Body of pancreas (tissue), 4 donors: ENCODE measurements at regions not wholly inside any gene's neighbourhood (a gene's known extent, or its start where the extent isn't known, plus 50 kb on each side); places are given as distances from the start of the nearest gene placed in this dataset.

ENCODE experiments used
- ATAC-seq: fragments of 150-250 bp; one replicate; pipeline ENCODE4 v1.9.1; 2016
- DNase-seq, 4 donors: peaks; one replicate each; pipeline ENCODE4 v3.0.0-alpha.2; 2019
- H3K27ac ChIP-seq, 4 donors: fragments of 200-600 bp; sonication (generic); 1 replicate in 3 of 4; 2 replicates in 1 of 4; pipeline versions ENCODE4 v1.5.1 to v1.6.1; 2016 to 2019; ENCODE audit warnings: mild to moderate bottlenecking in 1 of 4, mixed read lengths in 1 of 4, moderate library complexity in 1 of 4
- H3K27me3 ChIP-seq, 2 donors: fragments of 200-600 bp; sonication (generic); one replicate each; pipeline ENCODE4 v1.6.0; 2016; ENCODE audit warnings: mild to moderate bottlenecking in 1 of 2
- H3K36me3 ChIP-seq, 2 donors: fragments of 200-600 bp; sonication (generic); replicated peaks in 1 of 2; 2 replicates each; pipeline ENCODE4 v1.5.1; 2016; ENCODE audit warnings: low read depth in 2 of 2; ENCODE audit not compliant: insufficient read depth in 1 of 2
- H3K4me1 ChIP-seq: fragments of 200-600 bp; sonication (generic); one replicate; pipeline ENCODE4 v1.6.0; 2016
- H3K4me3 ChIP-seq, 2 donors: fragments of 200-600 bp; sonication (generic); 1 replicate in 1 of 2; 2 replicates in 1 of 2; pipeline ENCODE4 v1.5.1; 2016 to 2019
- H3K9me3 ChIP-seq, 3 donors: fragments of 200-600 bp; sonication (generic); 1 replicate in 2 of 3; 2 replicates in 1 of 3; pipeline ENCODE4 v1.5.1; 2016
- CTCF ChIP-seq, 7 experiments: fragments of 450-650 bp in 4 of 7; fragments of 200-600 bp in 3 of 7; sonication (generic) in 3 of 7; IDR thresholded peaks; one replicate each; pipeline ENCODE4 v1.5.1; 2016 to 2019; ENCODE audit warnings: antibody characterized with exemption in 7 of 7
- POLR2A ChIP-seq, 3 donors: fragments of 450-650 bp; IDR thresholded peaks; one replicate each; pipeline ENCODE4 v1.6.1; 2016; ENCODE audit warnings: antibody characterized with exemption in 3 of 3, mild to moderate bottlenecking in 2 of 3
- WGBS, 2 donors: methylation state at CpG; one replicate each; pipeline ENCODE4 v1.1.5; 2017; 5-methylcytosine and 5-hydroxymethylcytosine counted together
- intact Hi-C: fragments of 100-400 bp; cut with DNase I; formaldehyde crosslinking; loops from one replicate; pipeline ENCODE4 v1.15.1; 2023

- Histone ChIP-seq H3K27ac (no peak overlapping the region), H3K9me3 (no peaks in the 10 kb centered on the region), H3K27me3 (no peaks in the 10 kb centered on the region), H3K4me3 (no peak overlapping the region), H3K36me3 (no peaks in the 10 kb centered on the region), H3K4me1 (no peaks in the 10 kb centered on the region)
- TF ChIP-seq POLR2A (IDR thresholded peaks at IDR 0.05) = no peak
- no peak for TF ChIP-seq CTCF (IDR thresholded peaks at IDR 0.05)
- DNase-seq = no peak
- intact Hi-C loops = no loop called here
- 75 to 89% methylated on average over 11 of the region's 11 CpGs for WGBS, 2 donors
- ATAC-seq = no peak
Measured at GRCh38 chr16:73405851-73406250, 357.9 kb upstream of the ZFHX3 start.

DNA sequence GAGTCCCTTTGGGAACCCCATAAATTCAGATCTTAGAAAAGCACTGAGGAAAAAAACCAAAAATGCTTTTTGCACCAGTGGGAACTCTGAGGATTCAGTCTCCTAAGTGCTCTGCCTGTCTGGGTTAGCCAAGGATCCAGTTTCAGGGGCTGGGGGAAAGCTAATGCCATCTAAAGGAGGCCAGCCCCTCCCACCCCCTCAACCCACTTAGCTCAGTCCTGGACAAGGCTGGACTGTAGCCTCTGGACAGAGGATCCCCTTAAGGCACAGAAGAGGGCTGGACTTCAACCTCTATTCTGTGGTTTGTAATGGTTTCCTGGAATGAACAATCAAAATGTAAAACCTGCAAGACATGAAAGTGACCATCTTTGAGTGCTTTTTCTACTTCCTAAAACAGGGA lies 356.1 kb upstream of the ZFHX3 start:
- Histone ChIP-seq H3K36me3 (no peaks in the 10 kb centered on the region), H3K27me3 (no peaks in the 10 kb centered on the region), H3K4me3 (no peak overlapping the region), H3K9me3 (no peaks in the 10 kb centered on the region), H3K4me1 (no peaks in the 10 kb centered on the region), H3K27ac (no peak overlapping the region)
- TF ChIP-seq POLR2A (IDR thresholded peaks at IDR 0.05) = no peak
- no peak for TF ChIP-seq CTCF (IDR thresholded peaks at IDR 0.05)
- ATAC-seq (no peak), DNase-seq (no peak)
- intact Hi-C loops = no loop called here

GRCh38 chr16:73403291-73403690 lies 355.4 kb upstream of the ZFHX3 start:
- DNase-seq (no peak), ATAC-seq (no peak)
- TF ChIP-seq CTCF (IDR thresholded peaks at IDR 0.05) (no peak), POLR2A (IDR thresholded peaks at IDR 0.05) (no peak)
- intact Hi-C loops = no loop called here
- 83 to 85% methylated on average over 12 of the region's 12 CpGs for WGBS, 2 donors
- Histone ChIP-seq H3K27me3 (no peaks in the 10 kb centered on the region), H3K4me1 (no peaks in the 10 kb centered on the region), H3K9me3 (no peaks in the 10 kb centered on the region), H3K4me3 (no peak overlapping the region), H3K36me3 (no peaks in the 10 kb centered on the region), H3K27ac (no peak overlapping the region)

DNA sequence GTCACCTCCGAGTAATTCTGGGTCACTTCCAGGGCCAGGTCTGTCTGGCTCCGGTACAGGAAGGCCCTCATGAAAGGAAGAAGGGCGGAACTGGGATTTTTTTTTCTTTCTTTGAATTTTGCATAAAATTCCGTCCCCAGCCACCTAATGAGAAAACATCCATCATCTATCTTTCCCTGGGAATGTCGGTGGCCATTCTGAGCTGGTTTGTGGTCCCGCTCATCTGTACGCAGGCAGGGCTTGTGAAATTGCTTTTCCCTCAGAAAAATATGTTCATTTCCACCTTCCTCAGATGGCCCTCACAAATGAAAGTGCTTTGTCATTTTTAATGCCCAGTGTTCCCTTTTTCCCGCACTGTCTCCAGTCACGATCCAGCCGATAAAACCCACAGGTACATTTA lies 353.0 kb upstream of the ZFHX3 start:
- no peak for DNase-seq
- no peaks in the 10 kb centered on the region for H3K27me3 ChIP-seq
- 68 to 72% methylated on average over 10 of the region's 10 CpGs for WGBS, 2 donors
- no peak for ATAC-seq
- no peaks in the 10 kb centered on the region for H3K4me1 ChIP-seq
- intact Hi-C loops = no loop called here
- no peak for TF ChIP-seq CTCF (IDR thresholded peaks at IDR 0.05)
- TF ChIP-seq POLR2A (IDR thresholded peaks at IDR 0.05) = no peak
- H3K9me3 ChIP-seq = no peaks in the 10 kb centered on the region
- H3K4me3 ChIP-seq = no peak overlapping the region
- no peaks in the 10 kb centered on the region for H3K36me3 ChIP-seq
- H3K27ac ChIP-seq = no peak overlapping the region

GRCh38 chr16:73399997-73400396 lies 352.1 kb upstream of the ZFHX3 start:
- no peak for TF ChIP-seq CTCF (IDR thresholded peaks at IDR 0.05)
- no peak for TF ChIP-seq POLR2A (IDR thresholded peaks at IDR 0.05)
- ATAC-seq = no peak
- Histone ChIP-seq H3K27me3 (no peaks in the 10 kb centered on the region), H3K36me3 (no peaks in the 10 kb centered on the region), H3K27ac (no peak overlapping the region), H3K4me3 (no peak overlapping the region), H3K9me3 (no peaks in the 10 kb centered on the region), H3K4me1 (no peaks in the 10 kb centered on the region)
- WGBS, 2 donors = 83 to 91% methylated on average over 5 of the region's 5 CpGs
- no peak for DNase-seq
- intact Hi-C loops = no loop called here
